Trophoblast cell (in vitro differentiated cells and primary cell): ENCODE measurements at regions not wholly inside any gene's neighbourhood (a gene's known extent, or its start where the extent isn't known, plus 50 kb on each side); places are given as distances from the start of the nearest gene placed in this dataset.

Experiments
- DNase-seq, 2 donors: peaks; one replicate each; pipeline ENCODE4 v3.0.0-alpha.2; 2016
- H2AFZ ChIP-seq: 2 replicates; pipeline ENCODE4 v1.6.1; 2013; ENCODE audit warnings: low read length, moderate library complexity, mild to moderate bottlenecking; ENCODE audit not compliant: insufficient read depth, poor library complexity
- H2AK5ac ChIP-seq: 2 replicates; pipeline ENCODE4 v1.6.1; 2013; ENCODE audit warnings: mild to moderate bottlenecking, low read length
- H2BK120ac ChIP-seq: 2 replicates; pipeline ENCODE4 v1.6.1; 2013; ENCODE audit warnings: low read length, mild to moderate bottlenecking, moderate library complexity; ENCODE audit not compliant: insufficient read depth, poor library complexity
- H2BK12ac ChIP-seq: 2 replicates; pipeline ENCODE4 v1.6.1; 2013; ENCODE audit warnings: mild to moderate bottlenecking, low read length, moderate library complexity
- H2BK5ac ChIP-seq: 2 replicates; pipeline ENCODE4 v1.6.1; 2013; ENCODE audit warnings: low read length, low read depth, moderate library complexity, mild to moderate bottlenecking; ENCODE audit not compliant: poor library complexity
- H3K14ac ChIP-seq: 2 replicates; pipeline ENCODE4 v1.6.1; 2013; ENCODE audit warnings: mild to moderate bottlenecking, low read length
- H3K18ac ChIP-seq: 2 replicates; pipeline ENCODE4 v1.6.1; 2013; ENCODE audit warnings: mild to moderate bottlenecking, low read length
- H3K23ac ChIP-seq: 2 replicates; pipeline ENCODE4 v1.6.1; 2013; ENCODE audit warnings: low read length
- H3K27ac ChIP-seq: 2 replicates; pipeline ENCODE4 v1.5.1; 2013; ENCODE audit warnings: low read depth, mild to moderate bottlenecking, inconsistent platforms, low read length, moderate library complexity
- H3K27me3 ChIP-seq: 2 replicates; pipeline ENCODE4 v1.6.1; 2013; ENCODE audit warnings: inconsistent platforms, mild to moderate bottlenecking, low read length, moderate library complexity; ENCODE audit not compliant: insufficient read depth
- H3K36me3 ChIP-seq, 2 experiments: 1 replicate in 1 of 2; 2 replicates in 1 of 2; pipeline ENCODE4 v1.6.1; 2013; ENCODE audit warnings: low read length in 2 of 2, mild to moderate bottlenecking in 2 of 2, moderate library complexity in 1 of 2; ENCODE audit not compliant: insufficient read depth in 2 of 2, control insufficient read depth in 1 of 2
- H3K4ac ChIP-seq: 2 replicates; pipeline ENCODE4 v1.6.1; 2013; ENCODE audit warnings: low read depth, mild to moderate bottlenecking, low read length, moderate library complexity
- H3K4me1 ChIP-seq, 2 experiments: 1 replicate in 1 of 2; 2 replicates in 1 of 2; pipeline ENCODE4 v1.6.1; 2013; ENCODE audit warnings: low read length in 2 of 2, mild to moderate bottlenecking in 2 of 2, moderate library complexity in 1 of 2; ENCODE audit not compliant: insufficient read depth in 2 of 2, control insufficient read depth in 1 of 2
- H3K4me2 ChIP-seq: 2 replicates; pipeline ENCODE4 v1.6.1; 2013; ENCODE audit warnings: inconsistent platforms, mild to moderate bottlenecking, low read length, moderate library complexity
- H3K4me3 ChIP-seq: 2 replicates; pipeline ENCODE4 v1.5.1; 2013; ENCODE audit warnings: mild to moderate bottlenecking, low read depth, low read length, inconsistent platforms
- H3K79me1 ChIP-seq: one replicate; pipeline ENCODE4 v1.6.1; 2013; ENCODE audit warnings: low read length
- H3K79me2 ChIP-seq: 2 replicates; pipeline ENCODE4 v1.6.1; 2013; ENCODE audit warnings: low read length, mild to moderate bottlenecking; ENCODE audit not compliant: control insufficient read depth, insufficient read depth, poor library complexity
- H3K9ac ChIP-seq: 2 replicates; pipeline ENCODE4 v1.6.1; 2013; ENCODE audit warnings: mild to moderate bottlenecking, low read length
- H3K9me3 ChIP-seq: 2 replicates; pipeline ENCODE4 v1.6.1; 2013; ENCODE audit warnings: low read depth, mild to moderate bottlenecking, control low read depth, inconsistent platforms, low read length; ENCODE audit not compliant: insufficient read depth
- H4K12ac ChIP-seq: 2 replicates; pipeline ENCODE4 v1.6.1; 2013; ENCODE audit warnings: low read depth, mild to moderate bottlenecking, low read length, moderate library complexity
- H4K8ac ChIP-seq: 2 replicates; pipeline ENCODE4 v1.6.1; 2013; ENCODE audit warnings: low read depth, mild to moderate bottlenecking, low read length, moderate library complexity
- H4K91ac ChIP-seq: one replicate; pipeline ENCODE4 v1.6.1; 2013; ENCODE audit warnings: low read depth, mild to moderate bottlenecking, low read length, moderate library complexity
- whole genome bisulfite sequencing: extraction: QIAGEN DNeasy Blood & Tissue Kit; methylation state at CpG from one replicate; pipeline ENCODE4 v1.1.7; 2013; ENCODE audit warnings: missing lambda C conversion rate; ENCODE audit not compliant: insufficient read length, insufficient coverage; ENCODE audit errors: extremely low coverage; 5-methylcytosine and 5-hydroxymethylcytosine counted together

DNA sequence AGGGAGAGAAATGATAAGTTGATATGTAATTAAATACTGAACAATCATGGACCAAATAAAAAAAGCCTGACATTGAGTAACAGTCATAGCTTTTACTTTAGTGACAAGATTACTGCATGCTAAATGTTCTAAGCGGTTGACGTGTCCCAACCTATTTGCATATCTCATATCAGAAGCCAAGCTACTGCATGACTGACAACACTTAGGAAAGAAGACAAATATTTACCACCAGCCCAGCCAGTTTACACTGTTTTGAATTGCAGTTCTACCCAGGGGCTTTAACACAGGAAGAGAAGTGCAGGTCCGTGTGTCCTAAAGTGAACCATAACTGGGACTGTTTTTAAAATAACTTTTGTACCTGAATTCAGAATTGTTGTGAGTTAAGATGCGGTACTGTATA lies 219.9 kb downstream of the PRDM9 start:
- H3K9me3 ChIP-seq, result no peaks in the 10 kb centered on the region
- H4K12ac ChIP-seq, result no peak overlapping the region
- no peak overlapping the region for H2BK12ac ChIP-seq
- no peak overlapping the region for H2BK120ac ChIP-seq
- H2BK5ac ChIP-seq, result no peak overlapping the region
- DNase-seq, result peak; percentile 57 to 85
- no peak overlapping the region for H2AK5ac ChIP-seq
- no peaks in the 10 kb centered on the region for H3K36me3 ChIP-seq
- H3K9ac ChIP-seq, result no peak overlapping the region
- no peak overlapping the region for H3K14ac ChIP-seq
- no peak overlapping the region for H3K18ac ChIP-seq
- H3K4me2 ChIP-seq, result no peak overlapping the region
- no peak overlapping the region for H2AFZ ChIP-seq
- no CpG with 5 or more reads among the region's 4 CpGs for WGBS
- no peak overlapping the region for H4K91ac ChIP-seq
- no peak overlapping the region for H3K23ac ChIP-seq
- no peak overlapping the region for H4K8ac ChIP-seq
- no peak overlapping the region for H3K4ac ChIP-seq
- H3K4me3 ChIP-seq, result no peak overlapping the region
- no peaks in the 10 kb centered on the region for H3K79me1 ChIP-seq
- H3K79me2 ChIP-seq, result no peaks in the 10 kb centered on the region
- H3K4me1 ChIP-seq, result no peaks in the 10 kb centered on the region
- no peaks in the 10 kb centered on the region for H3K27me3 ChIP-seq
- no peak overlapping the region for H3K27ac ChIP-seq

DNA sequence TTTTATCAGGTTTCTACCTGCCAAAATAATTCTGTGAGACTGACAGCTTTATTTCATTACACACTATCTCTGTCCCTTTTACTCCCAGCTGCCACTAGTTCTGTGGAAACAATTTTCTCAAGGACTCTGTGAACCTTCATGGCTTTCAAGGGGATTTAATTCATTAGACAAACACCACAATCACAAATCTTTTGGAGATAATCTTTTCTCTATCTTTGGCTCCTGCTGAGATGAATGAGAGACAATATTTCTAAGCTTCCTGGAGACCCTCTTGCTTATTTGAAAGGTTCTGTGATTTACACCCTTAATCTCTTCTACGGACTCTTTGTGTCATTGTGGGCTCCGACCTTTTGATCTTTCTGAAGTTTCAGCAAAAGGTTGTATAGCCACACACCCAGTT lies 222.6 kb downstream of the PRDM9 start:
- Histone ChIP-seq H3K9ac (no peak overlapping the region), H2BK120ac (no peak overlapping the region), H3K9me3 (no peaks in the 10 kb centered on the region), H3K36me3 (no peaks in the 10 kb centered on the region), H3K18ac (no peak overlapping the region), H3K4me3 (no peak overlapping the region), H4K12ac (no peak overlapping the region), H3K79me1 (no peaks in the 10 kb centered on the region), H3K27ac (no peak overlapping the region), H3K79me2 (no peaks in the 10 kb centered on the region), H2AFZ (no peak overlapping the region), H3K4me1 (no peaks in the 10 kb centered on the region), H3K4me2 (no peak overlapping the region), H2AK5ac (no peak overlapping the region), H3K27me3 (no peaks in the 10 kb centered on the region), H2BK12ac (no peak overlapping the region), H3K4ac (no peak overlapping the region), H3K14ac (no peak overlapping the region), H2BK5ac (no peak overlapping the region), H3K23ac (no peak overlapping the region), H4K8ac (no peak overlapping the region), H4K91ac (no peak overlapping the region)
- WGBS, result no CpG with 5 or more reads among the region's 2 CpGs
- no peak for DNase-seq

DNA sequence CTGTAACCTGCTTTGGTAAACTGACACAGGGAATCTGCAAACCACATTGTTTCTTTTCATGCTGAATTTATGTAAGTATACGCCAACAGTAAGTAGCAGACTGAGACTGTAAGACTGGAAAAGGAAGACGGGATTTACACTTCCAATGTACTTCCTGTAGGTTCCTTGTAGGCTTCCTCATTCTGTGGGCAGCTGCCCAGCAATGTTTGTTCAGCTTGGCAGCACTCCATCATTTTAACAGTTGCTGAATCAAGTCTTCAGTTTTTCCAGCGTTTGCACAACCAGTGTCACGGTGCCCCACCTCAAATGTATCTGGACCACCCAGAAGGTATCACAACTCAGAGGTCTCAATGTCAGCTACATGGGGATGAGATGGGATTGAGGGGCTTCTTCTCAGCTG lies 232.6 kb downstream of the PRDM9 start:
- Histone ChIP-seq H3K4me2 (no peak overlapping the region), H2BK5ac (no peak overlapping the region), H2AFZ (no peak overlapping the region), H4K91ac (no peak overlapping the region), H3K79me1 (no peaks in the 10 kb centered on the region), H3K18ac (no peak overlapping the region), H3K79me2 (no peaks in the 10 kb centered on the region), H3K9ac (no peak overlapping the region), H3K36me3 (no peaks in the 10 kb centered on the region), H3K4ac (no peak overlapping the region), H3K9me3 (no peaks in the 10 kb centered on the region), H3K27ac (no peak overlapping the region), H3K14ac (no peak overlapping the region), H2BK12ac (no peak overlapping the region), H4K8ac (no peak overlapping the region), H2AK5ac (no peak overlapping the region), H3K27me3 (no peaks in the 10 kb centered on the region), H3K4me3 (no peak overlapping the region), H2BK120ac (no peak overlapping the region), H4K12ac (no peak overlapping the region), H3K4me1 (no peaks in the 10 kb centered on the region), H3K23ac (no peak overlapping the region)
- no CpG with 5 or more reads among the region's 4 CpGs for WGBS
- DNase-seq, result no peak

DNA sequence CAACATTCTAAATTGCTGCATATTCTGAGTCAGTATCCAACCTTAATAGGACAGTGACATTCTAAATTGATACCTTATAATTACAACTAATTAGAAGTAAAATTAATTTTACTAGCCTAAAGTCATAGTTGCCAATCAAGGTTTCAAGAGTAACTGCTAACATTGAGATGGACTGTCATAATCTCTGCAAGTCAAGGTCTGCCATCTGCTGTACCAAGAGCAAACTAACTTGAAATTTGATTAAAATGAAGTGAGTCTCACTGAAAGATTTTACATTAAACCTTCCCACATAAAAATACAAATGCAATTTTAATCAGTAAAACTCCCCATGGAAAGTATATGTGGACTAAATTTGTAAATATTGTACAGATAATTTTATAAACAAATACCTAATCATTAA lies 235.3 kb downstream of the PRDM9 start:
- Histone ChIP-seq H3K27me3 (no peaks in the 10 kb centered on the region), H3K79me1 (no peaks in the 10 kb centered on the region), H2BK12ac (no peak overlapping the region), H4K91ac (no peak overlapping the region), H3K79me2 (no peaks in the 10 kb centered on the region), H3K4ac (no peak overlapping the region), H3K9ac (no peak overlapping the region), H3K36me3 (no peaks in the 10 kb centered on the region), H2AK5ac (no peak overlapping the region), H2BK5ac (no peak overlapping the region), H3K4me1 (no peaks in the 10 kb centered on the region), H2BK120ac (no peak overlapping the region), H3K14ac (no peak overlapping the region), H3K27ac (no peak overlapping the region), H2AFZ (no peak overlapping the region), H4K8ac (no peak overlapping the region), H4K12ac (no peak overlapping the region), H3K4me2 (no peak overlapping the region), H3K4me3 (no peak overlapping the region), H3K9me3 (no peaks in the 10 kb centered on the region), H3K18ac (no peak overlapping the region), H3K23ac (no peak overlapping the region)
- peak in 1 of 2 donors; percentile 4 for DNase-seq

DNA sequence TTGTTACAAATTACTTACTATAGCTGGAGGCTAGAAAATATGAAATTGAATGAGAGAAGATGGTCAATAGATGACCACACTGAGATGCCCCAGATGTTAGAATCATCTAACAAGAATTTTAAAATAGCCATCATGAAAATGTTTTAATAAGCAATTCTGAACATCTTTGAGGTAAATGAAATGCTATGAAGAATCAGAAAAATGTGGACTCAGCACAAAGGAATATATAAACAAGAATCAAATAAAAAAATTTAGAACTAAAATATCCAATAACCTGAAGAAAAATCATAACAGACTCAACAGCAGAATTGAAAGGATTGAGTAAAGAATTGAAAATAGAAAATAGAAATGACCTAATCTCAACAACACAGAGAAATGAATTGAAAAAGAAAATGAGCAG lies 248.5 kb downstream of the PRDM9 start:
- Histone ChIP-seq H4K12ac (no peak overlapping the region), H3K27me3 (no peaks in the 10 kb centered on the region), H3K14ac (no peak overlapping the region), H3K79me1 (no peaks in the 10 kb centered on the region), H3K36me3 (no peaks in the 10 kb centered on the region), H2AFZ (no peak overlapping the region), H3K9me3 (no peaks in the 10 kb centered on the region), H2AK5ac (no peak overlapping the region), H3K9ac (no peak overlapping the region), H3K79me2 (no peaks in the 10 kb centered on the region), H4K8ac (no peak overlapping the region), H4K91ac (no peak overlapping the region), H3K18ac (no peak overlapping the region), H3K4me2 (no peak overlapping the region), H3K4me1 (no peaks in the 10 kb centered on the region), H2BK5ac (no peak overlapping the region), H3K27ac (no peak overlapping the region), H2BK12ac (no peak overlapping the region), H3K4me3 (no peak overlapping the region), H3K23ac (no peak overlapping the region), H3K4ac (no peak overlapping the region), H2BK120ac (no peak overlapping the region)
- DNase-seq, result no peak
